ENCODE measurements at regions not wholly inside any gene's neighbourhood (a gene's known extent, or its start where the extent isn't known, plus 50 kb on each side); places are given as distances from the start of the nearest gene placed in this dataset.

GRCh38 chr2:147647816-147648215, 197.0 kb upstream of the ACVR2A start:
- no peak for DNase-seq

- no peak for DNase-seq
Measured at GRCh38 chr2:147646818-147647468, 197.9 kb upstream of the ACVR2A start.

- no peak for DNase-seq
Measured at GRCh38 chr2:147644491-147644890, 200.3 kb upstream of the ACVR2A start.

- no peak for DNase-seq
Measured at GRCh38 chr2:147642765-147643164, 202.1 kb upstream of the ACVR2A start.

GRCh38 chr2:147641651-147642050, 203.2 kb upstream of the ACVR2A start:
- no peak for DNase-seq

GRCh38 chr2:147639891-147640290, 204.9 kb upstream of the ACVR2A start:
- DNase-seq = no peak

GRCh38 chr2:147639386-147639785, 205.4 kb upstream of the ACVR2A start:
- DNase-seq = no peak

- no peak for DNase-seq
Measured at GRCh38 chr2:147636886-147637285, 207.9 kb upstream of the ACVR2A start.

- DNase-seq = peak; percentile 34
Measured at GRCh38 chr2:147636238-147636882, 208.5 kb upstream of the ACVR2A start.

- peak; percentile 26 for DNase-seq
Measured at GRCh38 chr2:147634826-147635225, 210.0 kb upstream of the ACVR2A start.

GRCh38 chr2:147632198-147632597, 212.6 kb upstream of the ACVR2A start:
- DNase-seq = peak; percentile 30

- no peak for DNase-seq
Measured at GRCh38 chr2:147631294-147631693, 213.5 kb upstream of the ACVR2A start.

GRCh38 chr2:147630585-147630984, 214.2 kb upstream of the ACVR2A start:
- no peak for DNase-seq

GRCh38 chr2:147628971-147629421, 215.8 kb upstream of the ACVR2A start:
- no peak for DNase-seq

- DNase-seq = no peak
Measured at GRCh38 chr2:147623328-147623727, 221.5 kb upstream of the ACVR2A start.

GRCh38 chr2:147621656-147622197, 223.1 kb upstream of the ACVR2A start:
- no peak for DNase-seq

GRCh38 chr2:147619808-147620207, 225.0 kb upstream of the ACVR2A start:
- no peak for DNase-seq

- DNase-seq = no peak
Measured at GRCh38 chr2:147615726-147616125, 229.1 kb upstream of the ACVR2A start.

GRCh38 chr2:147614979-147615470, 229.8 kb upstream of the ACVR2A start:
- no peak for DNase-seq

- no peak for DNase-seq
Measured at GRCh38 chr2:147614471-147614870, 230.4 kb upstream of the ACVR2A start.

GRCh38 chr2:147610496-147611040, 234.3 kb upstream of the ACVR2A start:
- DNase-seq = no peak

- no peak for DNase-seq
Measured at GRCh38 chr2:147609301-147609700, 235.5 kb upstream of the ACVR2A start.

GRCh38 chr2:147607379-147607778, 237.4 kb upstream of the ACVR2A start:
- no peak for DNase-seq

- DNase-seq = no peak
Measured at GRCh38 chr2:147603876-147604275, 241.0 kb upstream of the ACVR2A start.
